Mucosa of rectum (tissue), 2 donors: ENCODE measurements at regions not wholly inside any gene's neighbourhood (a gene's known extent, or its start where the extent isn't known, plus 50 kb on each side); places are given as distances from the start of the nearest gene placed in this dataset.
"Not testable (repeated sequence)": the region's sequence is repeated elsewhere in the genome, so short reads cannot be mapped to it uniquely, and the experiment has no call there.

Source experiments
- H3K27ac ChIP-seq, 2 donors: one replicate each; pipeline ENCODE4 v1.7.0; 2013; ENCODE audit warnings: inconsistent platforms in 2 of 2, low read depth in 2 of 2, low read length in 2 of 2
- H3K27me3 ChIP-seq, 2 donors: one replicate each; pipeline ENCODE4 v1.7.0; 2013; ENCODE audit warnings: low read length in 2 of 2; ENCODE audit not compliant: control insufficient read depth in 2 of 2, insufficient read depth in 2 of 2
- H3K36me3 ChIP-seq, 2 donors: one replicate each; pipeline ENCODE4 v1.7.0; 2013; ENCODE audit warnings: low read length in 2 of 2; ENCODE audit not compliant: control insufficient read depth in 2 of 2, insufficient read depth in 2 of 2
- H3K4me1 ChIP-seq, 2 donors: one replicate each; pipeline ENCODE4 v1.7.0; 2013; ENCODE audit warnings: low read length in 2 of 2, mild to moderate bottlenecking in 1 of 2; ENCODE audit not compliant: control insufficient read depth in 2 of 2, insufficient read depth in 2 of 2
- H3K4me3 ChIP-seq, 2 donors: one replicate each; pipeline ENCODE4 v1.7.0; 2013; ENCODE audit warnings: low read length in 2 of 2
- H3K9ac ChIP-seq, 2 donors: one replicate each; pipeline ENCODE4 v1.7.0; 2013; ENCODE audit warnings: low read length in 2 of 2, low read depth in 1 of 2, mild to moderate bottlenecking in 1 of 2
- H3K9me3 ChIP-seq, 2 donors: one replicate each; pipeline ENCODE4 v1.7.0; 2013; ENCODE audit warnings: low read length in 2 of 2; ENCODE audit not compliant: control insufficient read depth in 2 of 2
- donor health status: healthy.
- donor health status: Normal muscosa, but diverticular disease.

DNA sequence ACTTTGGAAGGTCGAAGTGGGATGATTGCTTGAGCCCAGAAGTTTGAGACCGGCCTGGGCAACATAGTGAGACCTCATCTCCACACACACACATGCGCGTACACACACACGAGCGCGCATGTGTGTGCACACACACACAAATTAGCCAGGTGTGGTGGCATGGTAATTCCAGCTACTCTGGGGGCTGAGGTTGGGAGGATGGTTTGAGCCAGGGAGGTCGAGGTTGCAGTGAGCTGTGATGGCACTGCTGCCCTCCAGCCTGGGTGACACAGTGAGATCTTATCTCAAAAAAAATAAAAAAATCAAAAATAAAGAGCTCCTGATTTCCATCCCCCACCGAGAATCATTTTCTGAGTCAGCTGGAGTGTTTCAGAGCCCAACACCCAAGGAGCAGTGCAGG is 261.5 kb upstream of the PLGLB2 start:
- not testable (repeated sequence) for H3K36me3 ChIP-seq, H3K9ac ChIP-seq, H3K9me3 ChIP-seq, H3K4me3 ChIP-seq, H3K27me3 ChIP-seq, H3K4me1 ChIP-seq
- peak overlapping the region; percentile 37 to 65 for H3K27ac ChIP-seq

DNA sequence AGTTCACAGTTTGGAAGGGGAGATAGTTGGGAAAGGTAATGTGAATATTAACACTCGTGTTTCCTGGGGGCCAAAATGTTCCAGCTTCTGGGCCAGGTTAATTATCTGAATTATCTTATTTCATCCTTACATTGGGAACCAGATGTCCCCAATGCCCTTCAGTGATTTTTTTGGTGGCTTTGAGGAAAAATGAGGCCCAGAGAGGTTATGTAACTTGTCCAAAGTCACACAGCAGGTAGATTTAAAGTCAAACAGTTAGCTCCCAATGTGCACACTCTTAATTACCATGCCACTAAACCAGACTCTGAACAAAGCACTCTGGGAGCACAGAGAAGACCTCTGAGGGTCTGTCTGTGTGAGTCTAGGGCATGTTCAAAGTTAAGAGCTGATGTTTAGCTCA is 259.9 kb upstream of the PLGLB2 start:
- H3K27ac ChIP-seq, H3K27me3 ChIP-seq, H3K36me3 ChIP-seq, H3K9ac ChIP-seq, H3K4me1 ChIP-seq, H3K4me3 ChIP-seq, H3K9me3 ChIP-seq: not testable (repeated sequence)

DNA sequence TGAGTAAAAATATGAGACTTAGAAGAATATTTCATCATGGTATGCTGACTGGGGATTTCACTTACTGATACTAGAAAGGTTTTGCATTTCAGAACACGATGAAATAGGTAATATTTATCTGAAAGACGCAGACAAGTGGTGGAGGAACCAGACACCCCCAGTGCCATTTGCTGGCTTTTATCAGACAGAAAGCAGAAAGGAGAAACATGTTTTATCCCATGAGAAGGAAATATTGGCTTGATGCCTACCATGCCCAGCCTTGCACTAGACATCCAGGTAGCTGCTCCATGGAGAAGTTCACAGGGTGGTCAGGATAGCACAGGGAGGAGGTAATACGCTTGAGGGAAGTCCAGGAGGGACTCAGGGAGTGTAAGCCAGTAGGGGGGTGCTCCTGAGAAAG is 258.9 kb upstream of the PLGLB2 start:
- H3K27me3 ChIP-seq, H3K4me1 ChIP-seq, H3K9me3 ChIP-seq, H3K27ac ChIP-seq, H3K36me3 ChIP-seq, H3K4me3 ChIP-seq, H3K9ac ChIP-seq: not testable (repeated sequence)

DNA sequence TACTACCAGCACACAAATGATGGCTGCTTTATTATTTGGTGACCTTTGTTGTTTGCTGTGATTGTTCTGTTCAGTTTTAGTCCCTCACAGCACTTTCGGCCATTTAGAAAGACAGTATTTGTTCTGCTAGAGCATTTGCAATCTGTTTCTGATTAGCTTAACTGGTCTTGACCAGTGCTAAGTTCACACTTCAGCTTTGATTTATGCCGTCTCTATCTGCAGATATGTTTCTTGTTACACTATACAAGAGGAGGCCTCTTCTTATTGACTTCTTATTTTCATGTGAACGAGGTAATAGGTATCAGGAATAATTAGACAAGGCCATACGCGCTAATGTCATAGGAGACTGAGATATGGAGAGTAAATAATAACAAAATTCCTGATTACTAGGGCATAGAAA is 253.0 kb upstream of the PLGLB2 start:
- H3K27me3 ChIP-seq, H3K4me3 ChIP-seq, H3K9ac ChIP-seq, H3K36me3 ChIP-seq, H3K4me1 ChIP-seq, H3K9me3 ChIP-seq, H3K27ac ChIP-seq: not testable (repeated sequence)

DNA sequence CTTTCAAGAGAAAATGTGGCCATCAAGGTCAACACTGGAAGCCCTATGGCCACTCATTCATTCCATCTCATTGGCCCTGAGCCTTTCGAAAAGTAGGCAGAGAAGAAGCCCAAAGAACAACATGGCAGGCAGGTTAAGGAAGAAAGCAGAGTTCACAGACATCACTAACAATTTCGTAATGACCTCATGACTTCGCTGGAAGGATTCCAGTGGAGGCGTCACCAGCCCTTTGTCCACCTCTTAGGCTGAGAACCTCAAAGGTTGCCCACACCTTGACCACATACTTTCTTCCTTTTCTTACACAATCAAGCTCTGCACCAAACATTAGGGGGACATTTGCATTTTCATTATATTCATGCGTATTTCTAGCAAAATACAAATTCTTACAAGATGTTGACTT is 252.4 kb upstream of the PLGLB2 start:
- not testable (repeated sequence) for H3K9ac ChIP-seq, H3K36me3 ChIP-seq, H3K27ac ChIP-seq, H3K27me3 ChIP-seq, H3K9me3 ChIP-seq, H3K4me1 ChIP-seq, H3K4me3 ChIP-seq

DNA sequence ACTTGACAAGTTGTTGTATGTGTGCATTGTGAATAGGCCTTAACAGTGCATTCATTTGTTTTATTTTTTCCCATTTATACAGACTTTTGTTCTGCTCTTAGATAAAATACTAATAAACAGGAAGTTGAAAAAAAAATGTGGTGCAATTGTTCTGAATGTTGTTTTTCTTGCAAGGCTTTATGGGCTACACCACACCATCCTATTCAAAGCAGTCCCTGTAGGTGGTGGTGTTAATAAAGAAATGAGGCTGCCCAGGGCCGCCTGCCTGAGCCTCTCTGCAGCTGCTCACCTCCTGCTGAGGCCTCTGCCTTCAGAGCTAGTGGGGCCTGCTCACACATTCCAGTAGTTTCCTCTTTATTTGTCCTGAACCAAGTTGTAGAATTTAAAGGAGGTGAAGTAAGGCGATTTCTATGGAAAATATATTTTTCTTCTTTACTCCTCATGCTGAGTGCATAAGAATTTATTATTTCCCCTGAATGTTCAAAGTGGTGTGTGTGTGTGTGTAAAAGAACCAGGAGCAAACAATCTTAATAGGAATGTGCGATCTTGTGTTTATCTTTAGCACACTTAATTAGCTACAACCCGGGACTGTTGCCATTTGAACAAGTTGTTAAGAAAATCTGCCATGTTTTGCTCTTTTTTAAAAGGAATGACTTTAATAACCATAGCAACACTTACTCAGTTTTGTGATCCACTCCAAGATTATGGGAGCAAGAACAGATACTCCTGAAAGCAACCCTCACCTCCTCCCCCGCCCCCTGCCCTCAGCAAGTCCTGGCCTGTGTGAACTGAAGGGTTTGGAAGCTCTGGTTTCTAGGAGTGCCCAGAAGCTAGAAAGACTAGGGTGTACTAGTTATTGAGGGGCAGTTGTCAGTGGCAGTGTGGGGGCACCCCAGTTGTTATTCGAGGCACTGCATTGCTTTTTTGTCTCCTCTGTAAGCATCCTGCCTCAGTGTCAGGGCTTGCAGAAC is 251.6 kb upstream of the PLGLB2 start:
- H3K9me3 ChIP-seq, H3K4me3 ChIP-seq, H3K36me3 ChIP-seq, H3K27me3 ChIP-seq, H3K4me1 ChIP-seq, H3K27ac ChIP-seq, H3K9ac ChIP-seq: not testable (repeated sequence)

DNA sequence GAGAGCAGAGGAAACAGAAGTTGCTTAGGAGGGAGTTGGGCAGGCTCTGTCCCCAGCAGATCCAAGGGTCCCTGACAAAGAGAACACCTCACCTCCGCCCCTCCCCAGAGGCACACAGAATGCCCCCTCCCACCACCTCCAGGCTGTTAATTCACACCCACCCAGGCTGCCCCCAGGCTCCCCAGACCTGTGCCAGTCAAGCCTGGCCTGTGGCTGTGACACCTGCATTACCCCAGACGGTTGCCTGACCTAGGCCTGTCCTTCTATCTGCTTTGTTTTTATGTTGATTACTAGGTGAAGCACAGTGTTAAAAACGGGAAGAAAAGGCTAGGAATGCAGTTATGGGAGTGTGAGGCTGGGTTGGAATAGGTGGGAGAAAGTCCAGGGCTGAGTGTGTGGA is 250.8 kb upstream of the PLGLB2 start:
- not testable (repeated sequence) for H3K4me1 ChIP-seq, H3K9me3 ChIP-seq, H3K9ac ChIP-seq, H3K4me3 ChIP-seq, H3K27ac ChIP-seq, H3K36me3 ChIP-seq, H3K27me3 ChIP-seq

DNA sequence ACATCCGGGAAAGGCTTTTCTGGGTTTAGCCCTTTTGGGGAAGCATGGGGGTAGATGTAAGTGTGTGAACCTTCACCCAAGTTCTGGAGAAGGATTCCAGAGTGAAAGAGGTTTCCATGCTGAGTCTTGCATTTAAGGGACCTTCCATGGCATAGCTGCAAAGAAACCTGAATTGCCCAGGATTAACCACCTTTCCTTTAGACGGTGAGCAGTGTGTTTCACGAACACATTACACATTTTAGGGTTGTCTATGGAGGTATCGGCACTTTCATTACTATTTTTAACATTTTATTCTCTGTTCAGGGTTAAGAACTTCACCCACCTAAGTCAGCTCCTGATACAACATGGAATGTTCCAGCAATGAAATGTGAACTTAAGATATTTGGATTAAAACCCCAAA is 250.2 kb upstream of the PLGLB2 start:
- not testable (repeated sequence) for H3K27ac ChIP-seq, H3K27me3 ChIP-seq, H3K4me1 ChIP-seq, H3K9me3 ChIP-seq, H3K4me3 ChIP-seq, H3K9ac ChIP-seq, H3K36me3 ChIP-seq

DNA sequence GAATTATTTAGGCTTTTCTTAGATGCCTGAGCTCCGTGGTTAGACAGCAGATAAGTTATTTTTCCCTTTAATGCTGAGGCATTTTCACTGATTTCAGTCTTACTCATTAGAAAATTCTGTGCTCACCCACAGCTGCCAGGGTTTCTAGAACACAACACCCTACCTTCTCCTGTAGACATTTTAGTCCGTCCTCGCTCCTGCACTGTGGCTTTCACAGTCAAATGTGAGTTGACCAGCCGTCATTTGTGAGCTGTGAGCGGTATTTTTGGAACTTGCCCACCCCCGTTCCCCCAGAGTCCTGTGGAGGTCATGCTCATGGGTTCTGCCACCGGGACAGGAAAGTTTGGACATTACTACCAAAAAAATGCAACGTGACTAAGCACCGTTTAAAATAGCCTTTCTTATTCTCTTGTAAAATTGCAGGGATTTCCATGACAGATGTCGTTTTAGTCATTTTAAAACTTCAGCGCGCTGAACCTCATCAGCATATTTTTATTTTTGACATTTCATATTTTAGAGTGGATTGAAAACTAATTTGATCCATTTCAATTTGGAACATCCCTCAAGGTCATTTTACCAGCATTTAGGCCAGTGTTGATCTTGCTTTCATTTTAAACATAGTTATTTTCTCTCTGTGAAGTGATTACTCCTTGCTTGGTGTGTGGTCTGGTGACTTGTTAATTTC is 249.6 kb upstream of the PLGLB2 start:
- H3K27ac ChIP-seq, result peak overlapping the region in 1 of 2 donors; percentile 51
- H3K36me3 ChIP-seq, H3K4me1 ChIP-seq, H3K27me3 ChIP-seq, H3K9me3 ChIP-seq, H3K4me3 ChIP-seq, H3K9ac ChIP-seq: not testable (repeated sequence)

DNA sequence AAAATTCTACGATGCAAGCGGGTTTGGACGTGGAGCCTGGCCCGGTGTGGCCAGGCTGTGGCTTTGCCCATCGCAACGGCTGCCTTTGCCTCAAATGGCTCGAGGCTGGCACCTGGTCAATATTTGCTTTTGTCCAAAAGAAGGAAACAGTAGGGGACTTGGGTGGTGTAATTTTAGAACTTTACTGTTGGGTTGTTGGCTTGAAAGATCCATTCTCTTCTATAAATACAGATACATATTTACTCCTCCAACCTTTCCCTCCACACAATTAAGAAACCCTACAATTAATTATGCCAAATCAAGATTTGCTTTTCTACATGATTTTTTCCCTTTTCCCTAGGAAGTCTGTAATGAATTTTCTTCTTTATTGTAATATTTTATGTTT is 249.0 kb upstream of the PLGLB2 start:
- H3K9me3 ChIP-seq, H3K36me3 ChIP-seq, H3K27me3 ChIP-seq, H3K9ac ChIP-seq, H3K4me1 ChIP-seq, H3K4me3 ChIP-seq: not testable (repeated sequence)
- H3K27ac ChIP-seq, result peak overlapping the region in 1 of 2 donors; percentile 51
